ENCODE measurements at regions not wholly inside any gene's neighbourhood (a gene's known extent, or its start where the extent isn't known, plus 50 kb on each side); places are given as distances from the start of the nearest gene placed in this dataset.

GRCh38 chr7:79782906-79783305 lies 329.4 kb upstream of the MAGI2 start:
- H3K9me3 ChIP-seq (ENCODE audit: control insufficient read depth, insufficient read depth, low read length) = no peaks in the 10 kb centered on the region
- H4K20me1 ChIP-seq (ENCODE audit: control insufficient read depth, insufficient read depth, low read depth, low read length) = no peaks in the 10 kb centered on the region
- no peaks in the 10 kb centered on the region for H3K36me3 ChIP-seq (ENCODE audit: control insufficient read depth, low read length)
- H3K4me2 ChIP-seq (ENCODE audit: low read length) = no peak overlapping the region
- no peaks in the 10 kb centered on the region for H3K4me1 ChIP-seq (ENCODE audit: control insufficient read depth, low read length)
- H3K9me2 ChIP-seq (replicated peaks; ENCODE audit: control insufficient read depth, low read length) = no peaks in the 10 kb centered on the region
- H3K27ac ChIP-seq (ENCODE audit: low read depth, low read length) = no peak overlapping the region
- no peak for TF ChIP-seq CTCF (IDR thresholded peaks at IDR 0.05; ENCODE audit: low read depth, low read length, poor library complexity, severe bottlenecking)
- no peak for TF ChIP-seq EZH2phosphoT487 (IDR thresholded peaks at IDR 0.05; ENCODE audit: borderline replicate concordance, low read length)
- H3K27me3 ChIP-seq (ENCODE audit: control insufficient read depth, low read length) = no peaks in the 10 kb centered on the region
- no peak overlapping the region for H3K4me3 ChIP-seq (ENCODE audit: low read length)
- H3K79me2 ChIP-seq (ENCODE audit: control insufficient read depth, low read length) = no peaks in the 10 kb centered on the region
- H3F3A ChIP-seq (ENCODE audit: control insufficient read depth, insufficient read depth) = no peaks in the 10 kb centered on the region

GRCh38 chr7:79782256-79782655 lies 328.8 kb upstream of the MAGI2 start:
- H3K36me3 ChIP-seq (ENCODE audit: control insufficient read depth, low read length) = no peaks in the 10 kb centered on the region
- no peak overlapping the region for H3K4me2 ChIP-seq (ENCODE audit: low read length)
- no peaks in the 10 kb centered on the region for H3K9me3 ChIP-seq (ENCODE audit: control insufficient read depth, insufficient read depth, low read length)
- TF ChIP-seq CTCF (IDR thresholded peaks at IDR 0.05; ENCODE audit: low read depth, low read length, poor library complexity, severe bottlenecking) (no peak), EZH2phosphoT487 (IDR thresholded peaks at IDR 0.05; ENCODE audit: borderline replicate concordance, low read length) (no peak)
- no peak overlapping the region for H3K4me3 ChIP-seq (ENCODE audit: low read length)
- no peaks in the 10 kb centered on the region for H3K27me3 ChIP-seq (ENCODE audit: control insufficient read depth, low read length)
- no peak overlapping the region for H3K27ac ChIP-seq (ENCODE audit: low read depth, low read length)
- no peaks in the 10 kb centered on the region for H3K4me1 ChIP-seq (ENCODE audit: control insufficient read depth, low read length)
- no peaks in the 10 kb centered on the region for H3F3A ChIP-seq (ENCODE audit: control insufficient read depth, insufficient read depth)
- no peaks in the 10 kb centered on the region for H3K9me2 ChIP-seq (replicated peaks; ENCODE audit: control insufficient read depth, low read length)
- no peaks in the 10 kb centered on the region for H3K79me2 ChIP-seq (ENCODE audit: control insufficient read depth, low read length)
- H4K20me1 ChIP-seq (ENCODE audit: control insufficient read depth, insufficient read depth, low read depth, low read length) = no peaks in the 10 kb centered on the region

- H3K4me3 ChIP-seq (ENCODE audit: low read length) = no peak overlapping the region
- H3K4me2 ChIP-seq (ENCODE audit: low read length) = no peak overlapping the region
- H3K79me2 ChIP-seq (ENCODE audit: control insufficient read depth, low read length) = no peaks in the 10 kb centered on the region
- H3K36me3 ChIP-seq (ENCODE audit: control insufficient read depth, low read length) = no peaks in the 10 kb centered on the region
- no peak overlapping the region for H3K27ac ChIP-seq (ENCODE audit: low read depth, low read length)
- H3K9me3 ChIP-seq (ENCODE audit: control insufficient read depth, insufficient read depth, low read length) = no peaks in the 10 kb centered on the region
- H3F3A ChIP-seq (ENCODE audit: control insufficient read depth, insufficient read depth) = no peaks in the 10 kb centered on the region
- H3K9me2 ChIP-seq (replicated peaks; ENCODE audit: control insufficient read depth, low read length) = no peaks in the 10 kb centered on the region
- no peaks in the 10 kb centered on the region for H4K20me1 ChIP-seq (ENCODE audit: control insufficient read depth, insufficient read depth, low read depth, low read length)
- no peaks in the 10 kb centered on the region for H3K27me3 ChIP-seq (ENCODE audit: control insufficient read depth, low read length)
- H3K4me1 ChIP-seq (ENCODE audit: control insufficient read depth, low read length) = no peaks in the 10 kb centered on the region
- TF ChIP-seq CTCF (IDR thresholded peaks at IDR 0.05; ENCODE audit: low read depth, low read length, poor library complexity, severe bottlenecking) = no peak
- TF ChIP-seq EZH2phosphoT487 (IDR thresholded peaks at IDR 0.05; ENCODE audit: borderline replicate concordance, low read length) = no peak
Observed at GRCh38 chr7:79781716-79782115, 328.2 kb upstream of the MAGI2 start.
